GM18907 (cell line): ENCODE measurements at regions not wholly inside any gene's neighbourhood (a gene's known extent, or its start where the extent isn't known, plus 50 kb on each side); places are given as distances from the start of the nearest gene placed in this dataset.

Experiments
- ATAC-seq: cut with Tn5 transposase; IDR thresholded peaks from one replicate; pipeline ENCODE4 v1.9.1; 2021; ENCODE audit warnings: mild to moderate bottlenecking, moderate library complexity; ENCODE audit not compliant: unreplicated experiment

GRCh38 chr5:106755789-106756188 is 914.9 kb downstream of the EFNA5 start:
- ATAC-seq, result no peak

DNA sequence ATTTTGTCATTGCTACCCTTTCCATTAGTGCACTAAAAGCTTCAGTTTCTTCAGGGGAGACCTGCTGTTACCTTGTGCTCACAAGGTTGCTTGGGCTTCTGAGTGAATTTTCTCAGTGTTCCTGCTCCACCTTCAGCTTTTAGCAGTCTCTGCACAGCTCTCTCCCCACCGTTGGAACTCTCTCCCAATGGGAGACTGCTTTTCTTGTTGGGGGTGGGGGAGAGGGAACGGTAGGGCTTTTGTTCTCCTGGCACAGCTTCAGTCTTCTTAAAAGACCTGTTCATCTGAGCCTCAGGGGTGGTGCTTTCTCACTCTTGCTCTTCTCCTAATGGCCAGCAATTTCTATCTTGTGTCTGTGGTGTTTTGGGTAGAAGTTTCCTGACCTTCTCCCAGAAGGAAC is 915.7 kb downstream of the EFNA5 start:
- no peak for ATAC-seq

DNA sequence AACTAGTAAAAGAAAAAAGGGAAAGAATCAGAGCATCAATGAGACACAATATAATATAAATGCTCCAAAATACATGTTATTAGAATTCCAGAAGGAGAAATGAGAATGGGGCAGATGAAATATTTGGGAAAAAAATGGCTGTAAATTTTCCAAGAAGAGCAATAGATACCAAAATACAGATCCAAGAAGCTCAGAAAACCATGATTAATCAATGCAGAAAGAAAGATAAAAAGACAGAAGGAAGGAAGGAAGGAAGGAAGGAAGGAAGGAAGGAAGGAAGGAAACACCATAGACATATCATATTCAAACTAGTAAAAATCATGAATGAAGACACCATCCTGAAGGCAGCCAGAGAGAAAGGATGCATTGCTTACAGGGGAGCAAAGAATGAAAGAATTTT is 920.9 kb downstream of the EFNA5 start:
- no peak for ATAC-seq

DNA sequence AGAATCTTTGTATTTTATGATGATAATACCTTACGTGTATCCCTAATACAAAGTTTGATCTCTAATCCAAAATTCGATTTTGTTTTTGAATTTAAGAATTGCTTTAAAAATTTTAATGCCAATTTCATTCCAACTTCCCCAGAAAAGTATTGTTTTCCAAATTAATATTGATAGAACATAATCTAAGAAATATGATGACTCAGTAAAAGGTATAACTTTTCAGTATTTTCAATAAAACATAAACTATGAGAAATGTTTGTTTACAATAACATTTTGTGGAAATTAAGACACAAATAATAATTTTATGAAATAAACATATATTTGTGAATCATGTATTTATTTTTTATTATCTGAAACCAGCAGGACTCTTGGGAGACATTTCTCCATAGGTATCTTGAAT is 931.6 kb downstream of the EFNA5 start:
- ATAC-seq, result no peak

DNA sequence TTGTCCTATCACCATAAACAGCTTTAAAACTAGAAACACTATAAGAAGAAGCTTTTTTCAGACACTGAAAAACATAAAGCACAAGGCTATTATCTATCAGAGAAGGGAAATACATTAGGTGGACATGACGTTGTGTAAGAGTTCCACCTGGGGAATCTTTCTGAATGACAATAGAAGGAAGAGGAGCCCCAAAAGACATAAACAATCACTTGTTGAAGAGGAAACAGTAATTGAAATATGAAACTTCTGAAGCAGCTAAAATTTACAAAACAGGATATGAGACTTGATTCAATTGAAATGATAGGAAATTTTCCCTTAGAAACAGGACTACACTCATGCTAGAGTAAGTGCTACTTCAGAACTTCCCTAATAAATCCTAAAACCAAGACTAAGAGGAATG is 933.6 kb downstream of the EFNA5 start:
- no peak for ATAC-seq

GRCh38 chr5:106732624-106733023 is 938.1 kb downstream of the EFNA5 start:
- no peak for ATAC-seq

DNA sequence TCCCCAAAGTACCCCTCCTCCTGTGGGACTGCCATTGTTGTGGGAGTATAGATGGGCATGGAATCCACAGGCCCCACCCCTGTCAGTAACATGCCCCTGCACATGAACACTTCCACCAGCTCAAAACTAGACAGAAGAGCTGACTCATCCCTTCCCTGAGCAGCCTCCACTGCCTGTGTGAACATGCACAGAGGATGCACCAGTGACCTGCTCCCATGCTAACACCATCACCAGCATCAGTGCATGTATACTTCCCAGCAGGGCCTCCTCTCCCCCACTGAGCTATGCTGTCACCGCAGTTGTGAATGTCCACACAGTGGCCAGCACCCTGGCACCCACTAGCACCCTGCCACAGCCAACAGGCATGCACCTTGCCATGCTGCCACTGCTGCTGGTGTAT is 939.8 kb downstream of the EFNA5 start:
- no peak for ATAC-seq

GRCh38 chr5:106730506-106730905 is 940.2 kb downstream of the EFNA5 start:
- no peak for ATAC-seq

GRCh38 chr5:106728208-106728607 is 942.5 kb downstream of the EFNA5 start:
- no peak for ATAC-seq

- ATAC-seq, result no peak
These were observed 943.7 kb downstream of the EFNA5 start for GRCh38 chr5:106727071-106727470.

- no peak for ATAC-seq
These were observed 950.4 kb downstream of the EFNA5 start for GRCh38 chr5:106720367-106720766.

DNA sequence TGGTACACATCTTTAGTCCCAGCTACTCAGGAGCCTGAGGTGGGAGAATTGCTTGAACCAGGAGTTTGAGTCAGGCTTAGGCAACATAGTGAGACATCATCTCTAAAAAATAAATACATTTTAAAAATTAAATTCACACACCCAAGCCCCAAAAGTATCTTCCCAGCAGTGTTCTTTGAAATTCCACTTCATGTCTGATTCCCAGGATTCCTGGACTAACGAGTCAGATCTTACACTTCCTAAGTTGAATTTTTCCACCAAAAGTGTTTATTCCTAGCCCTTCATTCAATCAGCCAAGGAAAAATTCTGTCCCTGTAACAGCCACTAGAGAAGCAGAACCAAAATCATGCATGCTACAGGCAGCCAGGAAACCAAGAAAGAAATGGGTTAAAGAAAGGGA is 970.9 kb downstream of the EFNA5 start:
- no peak for ATAC-seq

DNA sequence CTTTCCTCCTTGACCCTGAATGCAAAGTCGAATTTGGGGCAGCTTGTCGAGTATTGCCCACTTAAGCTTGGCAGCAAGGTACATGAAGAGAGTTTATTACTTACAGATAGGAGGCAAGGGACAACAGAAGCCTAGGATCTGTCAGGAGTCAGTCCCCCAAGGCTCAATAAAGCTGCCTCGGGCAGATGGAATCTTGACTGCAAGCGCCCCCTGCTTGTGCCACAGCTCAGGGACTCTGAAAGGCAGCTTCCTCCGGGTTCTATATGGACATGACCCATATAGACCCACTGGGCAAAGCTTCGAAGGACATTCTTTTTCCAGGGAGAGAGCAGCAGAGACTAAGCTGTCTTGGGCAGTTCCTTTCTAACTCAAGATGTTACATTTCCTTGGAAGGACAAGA is 971.5 kb downstream of the EFNA5 start:
- no peak for ATAC-seq

GRCh38 chr5:106698169-106698568 is 972.6 kb downstream of the EFNA5 start:
- no peak for ATAC-seq

GRCh38 chr5:106691701-106692100 is 979.0 kb downstream of the EFNA5 start:
- no peak for ATAC-seq

GRCh38 chr5:106690585-106690984 is 980.2 kb downstream of the EFNA5 start:
- no peak for ATAC-seq

GRCh38 chr5:106680330-106680729 is 990.4 kb downstream of the EFNA5 start:
- ATAC-seq, result peak; percentile 73

- no peak for ATAC-seq
These were observed 993.7 kb downstream of the EFNA5 start for GRCh38 chr5:106677057-106677456.

DNA sequence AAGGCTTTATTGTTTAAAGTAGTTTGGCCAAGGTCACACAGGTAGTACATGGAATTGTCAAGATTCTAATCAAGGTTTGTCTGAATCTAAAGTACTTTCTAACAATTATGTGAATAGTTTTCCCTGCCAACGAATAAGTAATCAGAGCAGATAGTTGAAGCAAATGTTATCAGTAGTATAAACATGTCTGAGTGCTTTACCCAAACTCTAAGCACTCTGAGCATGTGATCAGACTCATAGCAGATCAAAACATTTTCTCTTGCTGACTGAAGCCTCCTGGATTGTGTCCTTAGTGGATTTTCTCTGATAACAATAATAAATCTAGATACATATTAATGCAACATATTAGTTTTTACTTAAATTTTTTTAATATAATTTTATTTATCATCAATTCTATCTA is 995.0 kb downstream of the EFNA5 start:
- ATAC-seq, result no peak

DNA sequence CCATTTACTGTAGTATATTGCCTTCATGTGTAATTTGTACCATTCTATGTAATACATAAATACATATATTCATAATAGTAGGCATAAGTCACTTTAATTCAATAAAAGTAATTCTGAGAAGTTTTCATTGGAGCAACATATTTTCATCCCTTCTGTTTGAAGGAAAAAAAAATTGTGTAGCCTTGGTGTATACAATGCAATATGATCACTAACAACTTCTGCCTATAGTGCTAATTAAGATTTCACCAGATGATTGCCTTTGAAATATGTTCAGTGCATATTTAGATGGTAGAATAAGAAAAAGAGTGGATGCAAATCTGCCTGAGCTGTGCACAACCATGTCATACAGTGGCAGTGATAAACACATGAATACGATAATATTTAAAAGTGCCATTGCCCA is 996.8 kb downstream of the EFNA5 start:
- no peak for ATAC-seq

DNA sequence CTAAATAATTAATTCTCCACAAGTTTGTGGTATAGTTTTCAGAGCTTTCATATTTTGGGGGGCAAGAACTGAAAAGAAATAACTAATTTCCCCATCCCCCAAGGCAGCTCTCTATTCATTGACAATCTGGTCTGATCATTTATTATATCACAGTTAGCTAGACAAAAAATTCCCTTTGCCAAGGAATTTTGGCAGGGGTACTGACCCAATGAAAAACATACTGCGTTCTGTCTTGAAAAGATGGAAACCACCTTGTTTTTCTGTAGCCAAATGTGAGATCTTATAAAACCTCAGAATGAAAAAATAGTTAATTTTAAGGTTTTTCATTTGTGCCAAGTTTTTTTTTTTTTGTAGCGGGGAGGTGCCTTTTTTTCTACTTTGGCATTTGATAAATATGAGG is 1008.9 kb downstream of the EFNA5 start:
- ATAC-seq, result no peak

DNA sequence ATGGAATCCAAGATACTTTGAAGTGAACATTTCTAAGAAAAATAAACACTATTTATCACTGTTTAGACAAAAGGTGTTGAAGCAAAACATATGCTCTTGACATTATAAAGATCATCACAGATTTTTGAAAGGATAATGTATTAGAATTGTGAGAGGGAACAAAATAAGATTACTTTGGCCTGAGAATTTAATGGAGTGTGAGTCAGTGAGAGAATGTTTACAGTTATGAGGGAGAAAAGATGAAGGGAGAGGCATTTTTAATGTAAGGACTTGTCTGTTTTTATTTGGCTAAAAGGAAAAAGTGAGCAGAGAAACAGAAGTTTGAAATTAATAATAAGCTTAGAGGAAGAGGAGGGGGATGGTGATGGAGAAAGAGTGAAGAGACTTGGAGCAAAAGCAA is 1010.1 kb downstream of the EFNA5 start:
- ATAC-seq, result no peak

- ATAC-seq, result no peak
These were observed 1012.6 kb downstream of the EFNA5 start for GRCh38 chr5:106658150-106658549.

DNA sequence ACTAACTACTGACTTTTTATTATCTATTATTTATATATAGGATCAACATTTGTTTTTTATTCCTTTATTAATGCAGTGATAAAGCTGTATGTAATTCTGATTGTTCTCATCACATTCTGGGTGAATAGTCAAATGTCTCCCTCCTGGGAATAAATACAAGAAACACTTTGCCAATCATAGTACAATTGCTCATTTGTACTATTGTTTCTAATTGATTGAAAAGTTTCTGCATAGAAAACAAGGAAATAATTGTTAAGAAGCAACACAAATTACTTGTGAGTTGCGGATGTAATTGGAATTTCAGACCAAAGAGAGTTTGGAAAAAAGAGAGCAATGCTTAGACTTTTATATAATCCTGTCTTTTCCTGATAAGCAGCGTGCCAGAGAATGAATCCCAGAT is 1013.9 kb downstream of the EFNA5 start:
- no peak for ATAC-seq
